IMR-90 (cell line): ENCODE measurements at regions not wholly inside any gene's neighbourhood (a gene's known extent, or its start where the extent isn't known, plus 50 kb on each side); places are given as distances from the start of the nearest gene placed in this dataset.

ENCODE experiments used
- ATAC-seq: fragments of 200-7000 bp; cut with Tn5 transposase; 2 replicates; pipeline ENCODE4 v1.9.1; 2020; ENCODE audit warnings: low read depth, mild to moderate bottlenecking, moderate library complexity
- BruUV-seq: library from RNA; stranded (reverse); fragments of 400-500 nt; replicated peaks from 2 replicates; lab custom pipeline; 2021; lab: Mats Ljungman, UMichigan
- CTCF ChIA-PET: fragments of 300-600 bp; formaldehyde crosslinking; extraction: SDS; loops from one replicate; lab custom pipeline; 2021; ENCODE audit warnings: antibody characterized with exemption; lab: Yijun Ruan, JAX
- POLR2A ChIA-PET: fragments of 300-600 bp; sonication (Branson Sonifier 250); formaldehyde crosslinking; loops from one replicate; lab custom pipeline; 2022; ENCODE audit warnings: antibody characterized with exemption; ENCODE audit not compliant: unreplicated experiment; lab: Charles Lee
- DNase-seq: peaks from one replicate; pipeline ENCODE4 v3.0.0; 2013
- H2AFZ ChIP-seq: replicated peaks from 2 replicates; pipeline ENCODE3; 2013; ENCODE audit warnings: low read length, mild to moderate bottlenecking; ENCODE audit not compliant: poor library complexity
- H2AK5ac ChIP-seq: 2 replicates; pipeline ENCODE4 v1.6.1; 2013; ENCODE audit warnings: low read depth, low read length, inconsistent platforms
- H2AK9ac ChIP-seq: replicated peaks from 2 replicates; pipeline ENCODE3; 2013; ENCODE audit warnings: mild to moderate bottlenecking, low read depth, low read length, moderate library complexity; ENCODE audit not compliant: poor library complexity
- H2BK120ac ChIP-seq: 2 replicates; pipeline ENCODE4 v1.6.1; 2013; ENCODE audit warnings: low read depth, low read length, inconsistent platforms
- H2BK15ac ChIP-seq: 3 replicates; pipeline ENCODE4 v1.6.1; 2013; ENCODE audit warnings: low read depth, low read length, inconsistent platforms
- H2BK20ac ChIP-seq: 2 replicates; pipeline ENCODE4 v1.6.1; 2013; ENCODE audit warnings: low read depth, mild to moderate bottlenecking, inconsistent platforms, low read length, moderate library complexity
- H2BK5ac ChIP-seq: 2 replicates; pipeline ENCODE4 v1.6.1; 2013; ENCODE audit warnings: mild to moderate bottlenecking, low read depth, low read length, inconsistent platforms; ENCODE audit not compliant: poor library complexity, severe bottlenecking
- H3K14ac ChIP-seq: replicated peaks from 2 replicates; pipeline ENCODE4 v1.6.1; 2013; ENCODE audit warnings: low read depth, low read length, inconsistent platforms
- H3K18ac ChIP-seq: 2 replicates; pipeline ENCODE4 v1.6.1; 2013; ENCODE audit warnings: low read depth, low read length, control low read depth
- H3K23ac ChIP-seq: 2 replicates; pipeline ENCODE4 v1.6.1; 2013; ENCODE audit warnings: low read depth, low read length, inconsistent platforms
- H3K27ac ChIP-seq: 2 replicates; pipeline ENCODE4 v1.5.1; 2013; ENCODE audit warnings: mild to moderate bottlenecking, control low read depth, low read length; ENCODE audit not compliant: insufficient read depth
- H3K27me3 ChIP-seq: 2 replicates; pipeline ENCODE4 v1.6.1; 2013; ENCODE audit warnings: low read length; ENCODE audit not compliant: control insufficient read depth, insufficient read depth
- H3K36me3 ChIP-seq: 2 replicates; pipeline ENCODE4 v1.6.1; 2013; ENCODE audit warnings: low read length, mixed read lengths; ENCODE audit not compliant: control insufficient read depth, insufficient read depth
- H3K4ac ChIP-seq: 2 replicates; pipeline ENCODE4 v1.6.1; 2013; ENCODE audit warnings: low read depth, low read length, inconsistent platforms
- H3K4me1 ChIP-seq: 2 replicates; pipeline ENCODE4 v1.6.1; 2013; ENCODE audit warnings: low read length, mixed read lengths; ENCODE audit not compliant: control insufficient read depth, insufficient read depth
- H3K4me2 ChIP-seq: 2 replicates; pipeline ENCODE4 v1.6.1; 2013; ENCODE audit warnings: low read depth, mild to moderate bottlenecking, control low read depth, low read length, moderate library complexity
- H3K4me3 ChIP-seq: 2 replicates; pipeline ENCODE4 v1.5.1; 2013; ENCODE audit warnings: low read depth, mild to moderate bottlenecking, control low read depth, low read length, moderate library complexity; ENCODE audit not compliant: insufficient read depth
- H3K56ac ChIP-seq: 2 replicates; pipeline ENCODE4 v1.6.1; 2013; ENCODE audit warnings: low read length, inconsistent platforms; ENCODE audit not compliant: insufficient read depth; ENCODE audit errors: extremely low read depth
- H3K79me1 ChIP-seq, 2 experiments: 2 replicates each; pipeline ENCODE4 v1.6.1; 2013; ENCODE audit warnings: low read length in 2 of 2, inconsistent platforms in 1 of 2, low read depth in 1 of 2
- H3K9ac ChIP-seq: 2 replicates; pipeline ENCODE4 v1.6.1; 2013; ENCODE audit warnings: low read depth, low read length, control low read depth
- H3K9me1 ChIP-seq: 2 replicates; pipeline ENCODE4 v1.6.1; 2013; ENCODE audit warnings: low read length, inconsistent platforms; ENCODE audit not compliant: insufficient read depth
- H3K9me3 ChIP-seq: 2 replicates; pipeline ENCODE4 v1.6.1; 2013; ENCODE audit warnings: low read length; ENCODE audit not compliant: control insufficient read depth, insufficient read depth
- H4K20me1 ChIP-seq: 2 replicates; pipeline ENCODE4 v1.6.1; 2013; ENCODE audit warnings: low read length, inconsistent platforms; ENCODE audit not compliant: insufficient read depth
- H4K5ac ChIP-seq: 2 replicates; pipeline ENCODE4 v1.6.1; 2013; ENCODE audit warnings: mild to moderate bottlenecking, low read depth, low read length, control low read depth
- H4K8ac ChIP-seq, 2 experiments: 2 replicates each; pipeline ENCODE4 v1.6.1; 2013; ENCODE audit warnings: low read depth in 2 of 2, low read length in 2 of 2, control low read depth in 1 of 2, inconsistent platforms in 1 of 2
- H4K91ac ChIP-seq: 2 replicates; pipeline ENCODE4 v1.6.1; 2013; ENCODE audit warnings: low read depth, low read length, inconsistent platforms; ENCODE audit not compliant: insufficient read depth
- BHLHE40 ChIP-seq: fragments of 150-350 bp; IDR thresholded peaks from 2 replicates; pipeline ENCODE4 v1.6.1; 2016; ENCODE audit warnings: mild to moderate bottlenecking, low read depth, low read length
- CHD1 ChIP-seq: IDR thresholded peaks from 2 replicates; pipeline ENCODE4 v1.6.1; 2012; ENCODE audit warnings: low read depth, low read length, improper control_type of control experiment
- CTCF ChIP-seq: conservative IDR thresholded peaks from 2 replicates; pipeline ENCODE4 v1.5.1; 2012; ENCODE audit warnings: mild to moderate bottlenecking, low read depth, low read length, improper control_type of control experiment
- MAFK ChIP-seq: IDR thresholded peaks from 2 replicates; pipeline ENCODE4 v1.6.1; 2012; ENCODE audit warnings: low read depth, low read length, improper control_type of control experiment
- MAZ ChIP-seq: IDR thresholded peaks from 2 replicates; pipeline ENCODE4 v1.6.1; 2012; ENCODE audit warnings: low read depth, mild to moderate bottlenecking, low read length, improper control_type of control experiment, moderate library complexity, borderline replicate concordance
- MXI1 ChIP-seq: IDR thresholded peaks from 2 replicates; pipeline ENCODE4 v1.6.1; 2012; ENCODE audit warnings: low read depth, mild to moderate bottlenecking, low read length, moderate library complexity, borderline replicate concordance
- NFE2L2 ChIP-seq: fragments of 150-350 bp; IDR thresholded peaks from 2 replicates; pipeline ENCODE4 v1.6.1; 2016; ENCODE audit warnings: low read depth, mild to moderate bottlenecking, low read length
- RAD21 ChIP-seq: IDR thresholded peaks from 2 replicates; pipeline ENCODE4 v1.6.1; 2012; ENCODE audit warnings: low read length, improper control_type of control experiment
- RCOR1 ChIP-seq: IDR thresholded peaks from 2 replicates; pipeline ENCODE4 v1.6.1; 2012; ENCODE audit warnings: mild to moderate bottlenecking, low read length, improper control_type of control experiment; ENCODE audit not compliant: insufficient replicate concordance
- RFX5 ChIP-seq: IDR thresholded peaks from 2 replicates; pipeline ENCODE4 v1.8.0; 2012; ENCODE audit warnings: low read depth, mild to moderate bottlenecking, low read length, moderate library complexity
- USF2 ChIP-seq: fragments of 150-350 bp; IDR thresholded peaks from 2 replicates; pipeline ENCODE4 v1.6.1; 2017; ENCODE audit warnings: mild to moderate bottlenecking, antibody characterized with exemption, low read length, low read depth
- WGBS, 2 experiments: methylation state at CpG; one replicate each; pipeline versions ENCODE4 v1.1.5 to v1.1.7; 2013; ENCODE audit warnings: missing lambda C conversion rate in 2 of 2; ENCODE audit not compliant: insufficient read length in 1 of 2; ENCODE audit errors: extremely low coverage in 2 of 2; 5-methylcytosine and 5-hydroxymethylcytosine counted together
- dilution Hi-C: fragments of 300-500 bp; cut with HindIII; formaldehyde crosslinking; loops from one replicate; pipeline ENCODE4 v1.14.3; 2018; ENCODE audit warnings: low sequenced_read_pairs; ENCODE audit not compliant: unreplicated experiment
- in situ Hi-C: fragments of 300-500 bp; cut with MboI; formaldehyde crosslinking; loops from 3 replicates; pipeline ENCODE4 v1.14.3; 2019; ENCODE audit warnings: low sequenced_read_pairs, inconsistent platforms, mixed read lengths
- intact Hi-C: fragments of 100-400 bp; cut with micrococcal nuclease; formaldehyde crosslinking; loops from 2 replicates; pipeline ENCODE4 v1.10.0; 2022

GRCh38 chr4:135325264-135325663 lies 1123.7 kb upstream of the PABPC4L start:
- Histone ChIP-seq H4K5ac (no peak overlapping the region), H3K4me1 (no peaks in the 10 kb centered on the region), H2AK9ac (no peak overlapping the region), H3K18ac (no peak overlapping the region), H2AFZ (no peak overlapping the region), H3K23ac (no peak overlapping the region), H3K36me3 (no peaks in the 10 kb centered on the region), H3K79me1 (no peaks in the 10 kb centered on the region), H2BK120ac (no peak overlapping the region), H4K91ac (no peak overlapping the region), H3K4ac (no peak overlapping the region), H4K20me1 (no peaks in the 10 kb centered on the region), H3K9ac (no peak overlapping the region), H3K4me3 (no peak overlapping the region), H3K9me3 (no peaks in the 10 kb centered on the region), H4K8ac (no peak overlapping the region), H2AK5ac (no peak overlapping the region), H3K4me2 (no peak overlapping the region), H3K9me1 (no peaks in the 10 kb centered on the region), H3K14ac (no peak overlapping the region), H3K27me3 (no peaks in the 10 kb centered on the region), H2BK5ac (no peak overlapping the region), H2BK20ac (no peak overlapping the region), H3K56ac (no peak overlapping the region), H3K27ac (no peak overlapping the region), H2BK15ac (no peak overlapping the region)
- in situ Hi-C loops = no loop called here
- POLR2A ChIA-PET = no interaction called here
- CTCF ChIA-PET = no interaction called here
- intact Hi-C loops = no loop called here
- ATAC-seq (no peak), DNase-seq (no peak)
- TF ChIP-seq CHD1 (no peak), CTCF (no peak), MAZ (no peak), RAD21 (no peak), NFE2L2 (no peak), RFX5 (no peak), BHLHE40 (no peak), MAFK (no peak), RCOR1 (no peak), MXI1 (no peak), USF2 (no peak)
- 67% methylated on average over 1 of the region's 2 CpGs; no CpG with 5 or more reads in 1 of the 2 experiments for WGBS, 2 experiments
- BruUV-seq = no TSS peak
- dilution Hi-C loops = no loop called here
